ENCODE measurements at regions not wholly inside any gene's neighbourhood (a gene's known extent, or its start where the extent isn't known, plus 50 kb on each side); places are given as distances from the start of the nearest gene placed in this dataset.
"Not testable (repeated sequence)": the region's sequence is repeated elsewhere in the genome, so short reads cannot be mapped to it uniquely, and the experiment has no call there.

DNA sequence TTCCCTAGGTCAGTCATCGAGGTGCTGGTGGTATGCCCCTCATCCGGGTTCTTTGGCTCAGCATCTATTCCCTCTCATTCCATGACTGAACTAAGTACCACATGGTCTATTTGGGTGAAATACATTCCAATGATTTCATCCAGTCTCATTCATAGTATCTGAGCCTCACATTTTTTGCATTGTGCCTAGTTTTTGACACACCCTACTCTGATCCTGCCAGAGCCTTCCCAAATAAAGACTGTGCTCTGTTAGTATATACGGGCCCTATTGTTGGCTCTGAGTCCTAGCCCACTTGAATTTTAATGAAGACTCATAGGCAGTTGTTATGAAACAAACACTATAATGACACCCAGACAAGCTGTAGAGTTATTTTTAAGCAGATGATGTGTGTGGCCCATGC lies 740.7 kb downstream of the CETN3 start:
- Mint-ChIP-seq H3K4me3 (ENCODE audit: low read depth) (no peak overlapping the region), H3K27ac (no peak overlapping the region), H3K36me3 (ENCODE audit: insufficient read depth) (no peaks in the 10 kb centered on the region), H3K27me3 (no peaks in the 10 kb centered on the region), H3K9me3 (ENCODE audit: low read depth) (peaks cover 11% of the 10 kb centered on the region), H3K4me1 (ENCODE audit: low read depth) (no peaks in the 10 kb centered on the region)
- DNase-seq (ENCODE audit: low spot score, unreplicated experiment): no peak
- TF ChIP-seq, protein P1, sequence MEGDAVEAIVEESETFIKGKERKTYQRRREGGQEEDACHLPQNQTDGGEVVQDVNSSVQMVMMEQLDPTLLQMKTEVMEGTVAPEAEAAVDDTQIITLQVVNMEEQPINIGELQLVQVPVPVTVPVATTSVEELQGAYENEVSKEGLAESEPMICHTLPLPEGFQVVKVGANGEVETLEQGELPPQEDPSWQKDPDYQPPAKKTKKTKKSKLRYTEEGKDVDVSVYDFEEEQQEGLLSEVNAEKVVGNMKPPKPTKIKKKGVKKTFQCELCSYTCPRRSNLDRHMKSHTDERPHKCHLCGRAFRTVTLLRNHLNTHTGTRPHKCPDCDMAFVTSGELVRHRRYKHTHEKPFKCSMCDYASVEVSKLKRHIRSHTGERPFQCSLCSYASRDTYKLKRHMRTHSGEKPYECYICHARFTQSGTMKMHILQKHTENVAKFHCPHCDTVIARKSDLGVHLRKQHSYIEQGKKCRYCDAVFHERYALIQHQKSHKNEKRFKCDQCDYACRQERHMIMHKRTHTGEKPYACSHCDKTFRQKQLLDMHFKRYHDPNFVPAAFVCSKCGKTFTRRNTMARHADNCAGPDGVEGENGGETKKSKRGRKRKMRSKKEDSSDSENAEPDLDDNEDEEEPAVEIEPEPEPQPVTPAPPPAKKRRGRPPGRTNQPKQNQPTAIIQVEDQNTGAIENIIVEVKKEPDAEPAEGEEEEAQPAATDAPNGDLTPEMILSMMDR (IDR thresholded peaks at IDR 0.05; ENCODE audit: unreplicated experiment): no peak

DNA sequence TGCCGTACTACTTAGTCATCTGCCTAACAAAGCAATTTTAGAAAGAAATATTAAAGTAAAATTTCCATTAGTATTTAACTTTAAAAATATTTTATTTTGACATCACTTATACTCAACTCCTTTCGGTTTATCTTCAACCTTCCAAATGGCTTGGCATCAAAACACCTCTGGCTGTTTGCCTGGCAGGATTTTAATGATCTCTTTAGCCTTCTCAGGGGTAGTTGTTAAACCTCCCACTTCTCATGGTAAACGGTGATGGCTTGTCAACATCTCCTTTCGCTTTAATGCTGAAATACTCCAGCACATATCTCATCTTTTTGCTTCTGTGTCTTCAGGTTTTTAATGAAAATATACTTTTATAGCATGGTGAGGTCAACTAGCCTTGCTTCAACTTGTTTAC lies 747.1 kb downstream of the CETN3 start:
- TF ChIP-seq, protein P1 (IDR thresholded peaks at IDR 0.05; ENCODE audit: unreplicated experiment): no peak
- no peaks in the 10 kb centered on the region for H3K27me3 Mint-ChIP-seq
- peaks cover 11% of the 10 kb centered on the region for H3K9me3 Mint-ChIP-seq (ENCODE audit: low read depth)
- no peak for DNase-seq (ENCODE audit: low spot score, unreplicated experiment)
- no peak overlapping the region for H3K27ac Mint-ChIP-seq
- no peaks in the 10 kb centered on the region for H3K4me1 Mint-ChIP-seq (ENCODE audit: low read depth)
- no peak overlapping the region for H3K4me3 Mint-ChIP-seq (ENCODE audit: low read depth)
- no peaks in the 10 kb centered on the region for H3K36me3 Mint-ChIP-seq (ENCODE audit: insufficient read depth)

DNA sequence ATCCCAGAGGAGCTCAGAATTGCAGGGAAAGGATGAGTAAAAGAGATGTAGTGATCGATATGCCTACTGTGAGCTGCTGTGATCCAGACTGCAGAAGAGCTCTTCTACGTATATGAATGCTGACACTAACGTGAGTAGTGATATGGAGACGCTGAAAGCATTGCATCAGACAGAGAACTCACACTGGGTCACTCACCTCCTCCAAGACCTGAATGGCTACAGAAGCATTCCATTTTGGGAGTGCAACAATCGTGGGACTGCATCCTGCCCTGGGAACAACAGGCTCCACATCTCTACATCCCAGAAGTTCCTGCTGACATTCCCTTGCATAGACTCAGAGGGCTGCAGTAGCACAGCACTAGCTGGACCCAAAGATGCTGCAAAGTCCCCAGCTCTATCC lies 755.9 kb upstream of the MEF2C start:
- TF ChIP-seq, protein P1 (IDR thresholded peaks at IDR 0.05; ENCODE audit: unreplicated experiment): no peak
- Mint-ChIP-seq H3K27ac (no peak overlapping the region), H3K36me3 (ENCODE audit: insufficient read depth) (no peaks in the 10 kb centered on the region), H3K4me3 (ENCODE audit: low read depth) (no peak overlapping the region), H3K9me3 (ENCODE audit: low read depth) (peaks cover 17% of the 10 kb centered on the region), H3K4me1 (ENCODE audit: low read depth) (no peaks in the 10 kb centered on the region), H3K27me3 (no peaks in the 10 kb centered on the region)
- DNase-seq (ENCODE audit: low spot score, unreplicated experiment): no peak

DNA sequence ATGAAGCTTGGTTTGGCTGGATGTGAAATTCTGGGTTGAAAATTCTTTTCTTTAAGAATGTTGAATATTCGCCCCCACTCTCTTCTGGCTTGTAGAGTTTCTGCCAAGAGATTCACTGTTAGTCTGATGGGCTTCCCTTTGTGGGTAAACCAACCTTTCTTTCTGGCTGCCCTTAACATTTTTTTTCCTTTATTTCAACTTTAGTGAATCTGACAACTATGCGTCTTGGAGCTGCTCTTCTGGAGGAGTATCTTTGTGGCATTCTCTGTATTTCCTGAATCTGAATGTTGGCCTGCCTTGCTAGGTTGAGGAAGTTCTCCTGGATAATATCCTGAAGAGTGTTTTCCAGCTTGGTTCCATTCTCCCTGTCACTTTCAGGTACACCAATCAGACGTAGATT lies 751.2 kb upstream of the MEF2C start:
- not testable (repeated sequence) for H3K4me3 Mint-ChIP-seq (ENCODE audit: low read depth); H3K36me3 Mint-ChIP-seq (ENCODE audit: insufficient read depth); H3K27ac Mint-ChIP-seq; H3K27me3 Mint-ChIP-seq; H3K4me1 Mint-ChIP-seq (ENCODE audit: low read depth); DNase-seq (ENCODE audit: low spot score, unreplicated experiment)
- peaks cover 24% of the 10 kb centered on the region for H3K9me3 Mint-ChIP-seq (ENCODE audit: low read depth)

DNA sequence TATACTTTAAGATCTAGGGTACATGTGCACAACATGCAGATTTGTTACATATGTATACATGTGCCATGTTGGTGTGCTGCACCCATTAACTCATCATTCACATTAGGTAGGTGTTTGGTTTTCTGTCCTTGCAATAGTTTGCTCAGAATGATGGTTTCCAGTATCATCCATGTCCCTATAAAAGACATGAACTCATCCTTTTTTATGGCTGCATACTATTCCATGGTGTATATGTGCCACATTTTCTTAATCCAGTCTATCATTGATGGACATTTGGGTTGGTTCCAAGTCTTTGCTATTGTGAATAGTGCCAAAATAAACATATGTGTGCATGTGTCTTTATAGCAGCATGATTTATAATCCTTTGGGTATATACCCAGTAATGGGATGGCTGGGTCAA lies 747.1 kb upstream of the MEF2C start:
- not testable (repeated sequence) for H3K27me3 Mint-ChIP-seq; H3K4me1 Mint-ChIP-seq (ENCODE audit: low read depth); DNase-seq (ENCODE audit: low spot score, unreplicated experiment); H3K36me3 Mint-ChIP-seq (ENCODE audit: insufficient read depth); H3K4me3 Mint-ChIP-seq (ENCODE audit: low read depth); H3K27ac Mint-ChIP-seq
- H3K9me3 Mint-ChIP-seq (ENCODE audit: low read depth): peaks cover 26% of the 10 kb centered on the region

DNA sequence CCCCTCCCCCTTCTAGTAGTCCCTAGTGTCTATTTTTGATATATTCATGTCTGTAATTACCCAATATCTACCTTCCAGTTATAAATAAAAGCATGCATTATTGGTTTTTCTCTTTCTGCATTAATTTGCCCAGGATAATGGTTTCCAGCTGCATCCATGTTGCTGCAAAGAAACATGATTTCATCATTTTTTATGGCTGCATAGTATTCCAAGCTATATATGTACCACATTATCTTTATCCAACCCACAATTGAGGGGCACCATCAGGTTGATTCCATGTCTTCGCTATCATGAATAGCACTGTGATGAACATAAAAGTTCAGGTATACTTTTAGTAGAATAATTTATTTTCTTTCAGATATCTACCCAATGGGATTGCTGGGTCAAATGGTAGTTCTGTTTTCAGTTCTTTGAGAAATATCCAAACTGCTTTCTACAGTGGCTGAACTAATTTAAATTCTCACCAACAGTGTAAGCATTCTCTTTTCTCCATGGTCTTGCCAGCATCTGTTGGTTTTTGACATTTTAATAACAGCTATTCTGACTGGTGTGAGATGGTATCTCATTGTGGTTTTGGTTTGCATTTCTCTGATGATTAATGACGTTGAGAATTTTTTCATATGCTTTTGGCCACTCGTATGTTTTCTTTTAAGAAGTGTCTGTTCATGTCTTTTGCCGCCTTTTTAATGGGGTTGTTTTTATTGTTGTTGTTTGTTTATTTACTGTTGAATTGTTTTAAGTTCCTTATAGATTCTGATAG lies 746.1 kb upstream of the MEF2C start:
- H3K27ac Mint-ChIP-seq: no peak overlapping the region
- no peaks in the 10 kb centered on the region for H3K36me3 Mint-ChIP-seq (ENCODE audit: insufficient read depth)
- no peaks in the 10 kb centered on the region for H3K4me1 Mint-ChIP-seq (ENCODE audit: low read depth)
- H3K4me3 Mint-ChIP-seq (ENCODE audit: low read depth): no peak overlapping the region
- TF ChIP-seq, protein P1 (IDR thresholded peaks at IDR 0.05; ENCODE audit: unreplicated experiment): no peak
- H3K27me3 Mint-ChIP-seq: no peaks in the 10 kb centered on the region
- DNase-seq (ENCODE audit: low spot score, unreplicated experiment): no peak
- H3K9me3 Mint-ChIP-seq (ENCODE audit: low read depth): peaks cover 21% of the 10 kb centered on the region
